ENCODE measurements at regions not wholly inside any gene's neighbourhood (a gene's known extent, or its start where the extent isn't known, plus 50 kb on each side); places are given as distances from the start of the nearest gene placed in this dataset.
"Not testable (repeated sequence)": the region's sequence is repeated elsewhere in the genome, so short reads cannot be mapped to it uniquely, and the experiment has no call there.

- not testable (repeated sequence) for H3K27ac Mint-ChIP-seq; H3K9ac ChIP-seq (ENCODE audit: extremely low read depth, insufficient read length, low read length); H4K8ac ChIP-seq (replicated peaks; ENCODE audit: insufficient read length, low read depth, low read length); H3K23ac ChIP-seq (ENCODE audit: insufficient read length, low read depth, low read length); H3K23me2 ChIP-seq (ENCODE audit: insufficient read length, low read depth, low read length, poor library complexity, severe bottlenecking); H3K4me3 Mint-ChIP-seq; H3K4me1 Mint-ChIP-seq; H4K20me1 ChIP-seq (ENCODE audit: control insufficient read depth, insufficient read depth, insufficient read length); H2BK20ac ChIP-seq (ENCODE audit: low read depth, low read length, poor library complexity, severe bottlenecking); H2BK120ac ChIP-seq (ENCODE audit: low read depth, low read length, poor library complexity, severe bottlenecking); H3K4ac ChIP-seq (ENCODE audit: low read depth, low read length); H3K27me3 Mint-ChIP-seq (ENCODE audit: low read depth); H3K18ac ChIP-seq (ENCODE audit: insufficient read length, low read depth, low read length); H3K14ac ChIP-seq (ENCODE audit: insufficient read depth, low read length); H4K5ac ChIP-seq (ENCODE audit: insufficient read length, low read depth, low read length); H3K9me3 ChIP-seq (ENCODE audit: control insufficient read depth, low read depth, low read length); H3K79me1 ChIP-seq (ENCODE audit: insufficient read depth, low read depth, low read length, poor library complexity, severe bottlenecking); H2BK5ac ChIP-seq (ENCODE audit: insufficient read length, low read length); H2BK15ac ChIP-seq (ENCODE audit: low read depth, low read length); H2BK12ac ChIP-seq (ENCODE audit: insufficient read length, low read depth, low read length); H3T11ph ChIP-seq (ENCODE audit: low read length); H3K79me2 ChIP-seq (ENCODE audit: insufficient read depth, low read length); H2AK5ac ChIP-seq (ENCODE audit: insufficient read length, low read length); H2AFZ ChIP-seq (ENCODE audit: low read length); H3K56ac ChIP-seq (ENCODE audit: insufficient read length, low read depth, low read length); H3K4me2 ChIP-seq (ENCODE audit: insufficient read depth, insufficient read length, low read length); H4K91ac ChIP-seq (ENCODE audit: insufficient read length, low read depth, low read length); H3K4me1 ChIP-seq (ENCODE audit: insufficient read depth, low read length); H3K27ac ChIP-seq (ENCODE audit: insufficient read length, low read depth, low read length); H3K27me3 ChIP-seq (ENCODE audit: insufficient read depth, low read length)
- Mint-ChIP-seq H3K36me3 (ENCODE audit: insufficient read depth in 1 of 3, low read depth in 3 of 3) (peaks cover 8 to 23% (median 14%) of the 10 kb centered on the region in 3 experiments), H3K9me3 (peaks cover 18 to 29% of the 10 kb centered on the region in 2 experiments)
- no CpG with 5 or more reads among the region's 8 CpGs for WGBS (ENCODE audit: extremely low coverage, insufficient read length, low lambda C conversion rate)
- DNase-seq = peak; percentile 42
- TF ChIP-seq CTCF (conservative IDR thresholded peaks at IDR 0.05) = peak; percentile 18; the same call in 1 of the 3 replicates
These were observed 931.6 kb upstream of the MDGA2 start for GRCh38 chr14:48606960-48607359.

Measured in H9 (cell line).